HEK293T (cell line): ENCODE measurements at regions not wholly inside any gene's neighbourhood (a gene's known extent, or its start where the extent isn't known, plus 50 kb on each side); places are given as distances from the start of the nearest gene placed in this dataset.

ENCODE experiments used
- BHLHE40 ChIP-seq: fragments of 450-650 bp; IDR thresholded peaks from 2 replicates; pipeline ENCODE4 v1.6.1; 2016; ENCODE audit warnings: mild to moderate bottlenecking, moderate library complexity, borderline replicate concordance
- ELF4 ChIP-seq: fragments of 450-650 bp; IDR thresholded peaks from 2 replicates; pipeline ENCODE4 v1.6.1; 2017; ENCODE audit warnings: antibody characterized with exemption
- FOXK2 ChIP-seq: fragments of 450-650 bp; IDR thresholded peaks from 2 replicates; pipeline ENCODE4 v1.6.1; 2016; ENCODE audit warnings: mild to moderate bottlenecking
- FOXM1 ChIP-seq: fragments of 450-650 bp; IDR thresholded peaks from 2 replicates; pipeline ENCODE4 v1.6.1; 2017; ENCODE audit warnings: mild to moderate bottlenecking, borderline replicate concordance
- HDGF ChIP-seq: fragments of 450-650 bp; IDR thresholded peaks from 2 replicates; pipeline ENCODE4 v1.6.1; 2017; ENCODE audit warnings: antibody characterized with exemption, borderline replicate concordance
- SP1 ChIP-seq: fragments of 450-650 bp; IDR thresholded peaks from 2 replicates; pipeline ENCODE4 v1.6.1; 2017
- SUZ12 ChIP-seq: fragments of 450-650 bp; IDR thresholded peaks from 2 replicates; pipeline ENCODE4 v1.6.1; 2016; ENCODE audit warnings: mild to moderate bottlenecking
- ZNF384 ChIP-seq: fragments of 450-650 bp; IDR thresholded peaks from 2 replicates; pipeline ENCODE4 v1.6.1; 2016

DNA sequence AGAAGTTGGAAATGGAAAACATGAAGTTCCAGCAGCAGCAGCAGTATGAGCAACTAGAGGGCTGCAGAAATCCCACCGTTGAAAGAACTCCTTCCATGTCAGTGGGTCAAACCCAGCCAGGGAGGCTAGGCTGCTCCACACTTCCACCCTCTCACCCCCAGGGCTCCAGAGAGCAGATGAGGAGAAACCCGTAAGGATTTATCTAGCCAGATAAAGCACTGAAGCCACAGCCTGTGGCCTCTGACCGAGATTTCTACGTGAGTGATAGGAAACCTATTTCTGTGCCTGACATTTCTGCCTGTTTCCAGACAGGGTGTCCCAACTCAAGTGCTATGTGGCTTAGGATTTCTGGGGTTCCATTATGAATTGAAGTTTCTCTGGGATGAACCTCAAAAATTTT is 100.0 kb upstream of the EEA1 start:
- TF ChIP-seq HDGF (no peak), FOXM1 (no peak), ELF4 (no peak), FOXK2 (no peak), SP1 (no peak), ZNF384 (no peak), SUZ12 (no peak), BHLHE40 (no peak)
